ENCODE measurements at regions not wholly inside any gene's neighbourhood (a gene's known extent, or its start where the extent isn't known, plus 50 kb on each side); places are given as distances from the start of the nearest gene placed in this dataset.

GRCh38 chr9:111179577-111179976 is 141.3 kb upstream of the LPAR1 start:
- Mint-ChIP-seq H3K4me3 (no peak overlapping the region), H3K9me3 (peaks cover 0 to 12% (median 2%) of the 10 kb centered on the region in 11 donors), H3K4me1 (peaks cover 0 to 2% (median 0%) of the 10 kb centered on the region in 7 donors), H3K27ac (no peak overlapping the region), H3K27me3 (peaks cover 4 to 9% (median 4%) of the 10 kb centered on the region in 5 donors), H3K36me3 (no peaks in the 10 kb centered on the region)
- Histone ChIP-seq H3K4me3 (ENCODE audit: low read length) (no peak overlapping the region), H3K27ac (ENCODE audit: low read depth, low read length) (no peak overlapping the region), H3K4me1 (ENCODE audit: control insufficient read depth in 2 of 2, insufficient read depth in 2 of 2, low read length in 2 of 2) (no peaks in the 10 kb centered on the region), H3K9me3 (ENCODE audit: control insufficient read depth in 2 of 3, low read length in 3 of 3) (no peaks in the 10 kb centered on the region), H3K36me3 (ENCODE audit: control insufficient read depth in 2 of 3, insufficient read depth in 3 of 3, low read length in 3 of 3) (no peaks in the 10 kb centered on the region), H3K27me3 (ENCODE audit: control insufficient read depth in 2 of 2, insufficient read depth in 2 of 2, low read length in 2 of 2) (no peaks in the 10 kb centered on the region)
- ChIA-PET POLR2A (no interaction called here), CTCF (no interaction called here)
- ATAC-seq = no peak
- DNase-seq = no peak
- intact Hi-C loops (cut with micrococcal nuclease) = no loop called here

GRCh38 chr9:111178331-111179055 is 140.2 kb upstream of the LPAR1 start:
- peaks cover 4 to 8% (median 4%) of the 10 kb centered on the region in 5 donors for H3K27me3 Mint-ChIP-seq
- no peak overlapping the region for H3K27ac Mint-ChIP-seq
- DNase-seq (no peak), ATAC-seq (no peak)
- Histone ChIP-seq H3K4me1 (ENCODE audit: control insufficient read depth in 2 of 2, insufficient read depth in 2 of 2, low read length in 2 of 2) (no peaks in the 10 kb centered on the region), H3K36me3 (ENCODE audit: control insufficient read depth in 2 of 3, insufficient read depth in 3 of 3, low read length in 3 of 3) (no peaks in the 10 kb centered on the region), H3K27me3 (ENCODE audit: control insufficient read depth in 2 of 2, insufficient read depth in 2 of 2, low read length in 2 of 2) (no peaks in the 10 kb centered on the region), H3K27ac (ENCODE audit: low read depth, low read length) (no peak overlapping the region), H3K4me3 (ENCODE audit: low read length) (no peak overlapping the region), H3K9me3 (ENCODE audit: control insufficient read depth in 2 of 3, low read length in 3 of 3) (no peaks in the 10 kb centered on the region)
- H3K4me1 Mint-ChIP-seq = peaks cover 0 to 2% (median 0%) of the 10 kb centered on the region in 7 donors
- intact Hi-C loops (cut with micrococcal nuclease) = no loop called here
- H3K4me3 Mint-ChIP-seq = no peak overlapping the region
- POLR2A ChIA-PET = no interaction called here
- H3K9me3 Mint-ChIP-seq = peaks cover 0 to 9% (median 0%) of the 10 kb centered on the region in 11 donors
- H3K36me3 Mint-ChIP-seq = no peaks in the 10 kb centered on the region
- CTCF ChIA-PET = interaction anchor here (0.6 kb wide), 1 partner anchor 58 kb away, joined by 3 read pairs; no protein-coding TSS in a partner anchor

- no peak for DNase-seq
- CTCF ChIA-PET = no interaction called here
Observed at GRCh38 chr9:111176511-111176910, 138.2 kb upstream of the LPAR1 start.

GRCh38 chr9:111175350-111175749 is 137.1 kb upstream of the LPAR1 start:
- Histone ChIP-seq H3K4me3 (ENCODE audit: low read length) (no peak overlapping the region), H3K36me3 (ENCODE audit: control insufficient read depth in 2 of 3, insufficient read depth in 3 of 3, low read length in 3 of 3) (no peaks in the 10 kb centered on the region), H3K27ac (ENCODE audit: low read depth, low read length) (no peak overlapping the region), H3K27me3 (ENCODE audit: control insufficient read depth in 2 of 2, insufficient read depth in 2 of 2, low read length in 2 of 2) (no peaks in the 10 kb centered on the region), H3K4me1 (ENCODE audit: control insufficient read depth in 2 of 2, insufficient read depth in 2 of 2, low read length in 2 of 2) (no peaks in the 10 kb centered on the region), H3K9me3 (ENCODE audit: control insufficient read depth in 2 of 3, low read length in 3 of 3) (no peaks in the 10 kb centered on the region)
- H3K4me3 Mint-ChIP-seq = no peak overlapping the region
- no peak for DNase-seq
- ChIA-PET POLR2A (no interaction called here), CTCF (no interaction called here)
- peaks cover 0 to 7% (median 0%) of the 10 kb centered on the region in 11 donors for H3K9me3 Mint-ChIP-seq
- intact Hi-C loops (cut with micrococcal nuclease) = no loop called here
- no peaks in the 10 kb centered on the region for H3K36me3 Mint-ChIP-seq
- peaks cover 0 to 2% (median 0%) of the 10 kb centered on the region in 7 donors for H3K4me1 Mint-ChIP-seq
- no peak overlapping the region for H3K27ac Mint-ChIP-seq
- no peak for ATAC-seq
- H3K27me3 Mint-ChIP-seq = peaks cover 4 to 8% (median 4%) of the 10 kb centered on the region in 5 donors

More at GRCh38 chr9:111176511-111176910, 138.2 kb upstream of the LPAR1 start:
- peaks cover 4 to 8% (median 4%) of the 10 kb centered on the region in 5 donors for H3K27me3 Mint-ChIP-seq
- H3K27me3 ChIP-seq (ENCODE audit: control insufficient read depth in 2 of 2, insufficient read depth in 2 of 2, low read length in 2 of 2) = no peaks in the 10 kb centered on the region
- H3K4me3 ChIP-seq (ENCODE audit: low read length) = no peak overlapping the region
- no peaks in the 10 kb centered on the region for H3K36me3 ChIP-seq (ENCODE audit: control insufficient read depth in 2 of 3, insufficient read depth in 3 of 3, low read length in 3 of 3)
- ATAC-seq = no peak
- POLR2A ChIA-PET = no interaction called here
- no peaks in the 10 kb centered on the region for H3K4me1 ChIP-seq (ENCODE audit: control insufficient read depth in 2 of 2, insufficient read depth in 2 of 2, low read length in 2 of 2)
- no peak overlapping the region for H3K4me3 Mint-ChIP-seq
- intact Hi-C loops (cut with micrococcal nuclease) = no loop called here
- H3K27ac ChIP-seq (ENCODE audit: low read depth, low read length) = no peak overlapping the region
- H3K9me3 ChIP-seq (ENCODE audit: control insufficient read depth in 2 of 3, low read length in 3 of 3) = no peaks in the 10 kb centered on the region
- H3K4me1 Mint-ChIP-seq = peaks cover 0 to 2% (median 0%) of the 10 kb centered on the region in 7 donors
- no peak overlapping the region for H3K27ac Mint-ChIP-seq
- H3K36me3 Mint-ChIP-seq = no peaks in the 10 kb centered on the region
- H3K9me3 Mint-ChIP-seq = peaks cover 0 to 7% (median 0%) of the 10 kb centered on the region in 11 donors

GRCh38 chr9:111167341-111167740 is 129.1 kb upstream of the LPAR1 start:
- Mint-ChIP-seq H3K4me1 (no peaks in the 10 kb centered on the region), H3K27me3 (no peaks in the 10 kb centered on the region), H3K36me3 (peaks cover 0 to 9% (median 4%) of the 10 kb centered on the region in 5 donors), H3K9me3 (peaks cover 11 to 34% (median 19%) of the 10 kb centered on the region in 11 donors), H3K27ac (no peak overlapping the region), H3K4me3 (no peak overlapping the region)
- Histone ChIP-seq H3K4me3 (ENCODE audit: low read length) (no peak overlapping the region), H3K9me3 (ENCODE audit: control insufficient read depth in 2 of 3, low read length in 3 of 3) (peaks cover 0 to 16% (median 0%) of the 10 kb centered on the region in 3 experiments), H3K27me3 (ENCODE audit: control insufficient read depth in 2 of 2, insufficient read depth in 2 of 2, low read length in 2 of 2) (no peaks in the 10 kb centered on the region), H3K4me1 (ENCODE audit: control insufficient read depth in 2 of 2, insufficient read depth in 2 of 2, low read length in 2 of 2) (no peaks in the 10 kb centered on the region), H3K36me3 (ENCODE audit: control insufficient read depth in 2 of 3, insufficient read depth in 3 of 3, low read length in 3 of 3) (no peaks in the 10 kb centered on the region), H3K27ac (ENCODE audit: low read depth, low read length) (no peak overlapping the region)
- DNase-seq (no peak), ATAC-seq (no peak)
- POLR2A ChIA-PET = no interaction called here
- intact Hi-C loops (cut with micrococcal nuclease) = no loop called here
- CTCF ChIA-PET = no interaction called here

GRCh38 chr9:111163716-111164389 is 125.6 kb upstream of the LPAR1 start:
- Histone ChIP-seq H3K9me3 (ENCODE audit: control insufficient read depth in 2 of 3, low read length in 3 of 3) (peaks cover 0 to 16% (median 0%) of the 10 kb centered on the region in 3 experiments), H3K4me3 (ENCODE audit: low read length) (no peak overlapping the region), H3K27me3 (ENCODE audit: control insufficient read depth in 2 of 2, insufficient read depth in 2 of 2, low read length in 2 of 2) (no peaks in the 10 kb centered on the region), H3K4me1 (ENCODE audit: control insufficient read depth in 2 of 2, insufficient read depth in 2 of 2, low read length in 2 of 2) (no peaks in the 10 kb centered on the region), H3K27ac (ENCODE audit: low read depth, low read length) (no peak overlapping the region), H3K36me3 (ENCODE audit: control insufficient read depth in 2 of 3, insufficient read depth in 3 of 3, low read length in 3 of 3) (no peaks in the 10 kb centered on the region)
- Mint-ChIP-seq H3K9me3 (peaks cover 14 to 34% (median 19%) of the 10 kb centered on the region in 11 donors), H3K27me3 (peaks cover 0 to 5% (median 0%) of the 10 kb centered on the region in 5 donors), H3K27ac (no peak overlapping the region), H3K4me1 (no peaks in the 10 kb centered on the region), H3K4me3 (no peak overlapping the region), H3K36me3 (peaks cover 0 to 9% (median 4%) of the 10 kb centered on the region in 5 donors)
- ChIA-PET POLR2A (no interaction called here), CTCF (no interaction called here)
- intact Hi-C loops (cut with micrococcal nuclease) = no loop called here
- DNase-seq = no peak
- ATAC-seq = no peak

All from naive thymus-derived CD4-positive, alpha-beta T cell (primary cell).